ENCODE measurements at regions not wholly inside any gene's neighbourhood (a gene's known extent, or its start where the extent isn't known, plus 50 kb on each side); places are given as distances from the start of the nearest gene placed in this dataset.

GRCh38 chr9:22381170-22381569 is 65.5 kb upstream of the DMRTA1 start:
- TF ChIP-seq CTCF (IDR thresholded peaks at IDR 0.05) = no peak
- TF ChIP-seq EP300 (IDR thresholded peaks at IDR 0.05) = no peak

Data from upper lobe of left lung (tissue), 4 donors.